NCI-H345 treated with DMSO at 0.1 percent for 48 hours (cell line): ENCODE measurements at regions not wholly inside any gene's neighbourhood (a gene's known extent, or its start where the extent isn't known, plus 50 kb on each side); places are given as distances from the start of the nearest gene placed in this dataset.

Experiments
- DNase-seq: peaks from one replicate; lab custom pipeline; 2025; ENCODE audit not compliant: unreplicated experiment; lab: John Stamatoyannopoulos, UW

- no peak for DNase-seq
These were observed 217.1 kb downstream of the BMP7 start for GRCh38 chr20:57049296-57049695.

GRCh38 chr20:57051096-57051495 lies 215.3 kb downstream of the BMP7 start:
- DNase-seq = no peak

GRCh38 chr20:57053067-57053466 lies 213.4 kb downstream of the BMP7 start:
- no peak for DNase-seq

GRCh38 chr20:57053793-57054552 lies 212.5 kb downstream of the BMP7 start:
- no peak for DNase-seq

- DNase-seq = no peak
These were observed 211.1 kb downstream of the BMP7 start for GRCh38 chr20:57055345-57055744.

- no peak for DNase-seq
These were observed 209.8 kb downstream of the BMP7 start for GRCh38 chr20:57056651-57057050.

- DNase-seq = no peak
These were observed 207.3 kb downstream of the BMP7 start for GRCh38 chr20:57059055-57059596.

- DNase-seq = no peak
These were observed 205.9 kb downstream of the BMP7 start for GRCh38 chr20:57060407-57061050.

GRCh38 chr20:57061051-57061900 lies 205.2 kb downstream of the BMP7 start:
- DNase-seq = peak; percentile 28

- no peak for DNase-seq
These were observed 204.2 kb downstream of the BMP7 start for GRCh38 chr20:57062241-57062640.

GRCh38 chr20:57062696-57063270 lies 203.7 kb downstream of the BMP7 start:
- DNase-seq = no peak

GRCh38 chr20:57064836-57065235 lies 201.6 kb downstream of the BMP7 start:
- no peak for DNase-seq

GRCh38 chr20:57065646-57066045 lies 200.8 kb downstream of the BMP7 start:
- DNase-seq = no peak

- no peak for DNase-seq
These were observed 200.1 kb downstream of the BMP7 start for GRCh38 chr20:57066126-57066900.

GRCh38 chr20:57069442-57069841 lies 197.0 kb downstream of the BMP7 start:
- no peak for DNase-seq

GRCh38 chr20:57070296-57070695 lies 196.1 kb downstream of the BMP7 start:
- no peak for DNase-seq

- DNase-seq = peak; percentile 84
These were observed 195.1 kb downstream of the BMP7 start for GRCh38 chr20:57071283-57071731.

GRCh38 chr20:57071954-57072583 lies 194.4 kb downstream of the BMP7 start:
- no peak for DNase-seq

GRCh38 chr20:57073402-57073801 lies 193.0 kb downstream of the BMP7 start:
- no peak for DNase-seq

- no peak for DNase-seq
These were observed 192.1 kb downstream of the BMP7 start for GRCh38 chr20:57074386-57074785.
